ENCODE measurements at regions not wholly inside any gene's neighbourhood (a gene's known extent, or its start where the extent isn't known, plus 50 kb on each side); places are given as distances from the start of the nearest gene placed in this dataset.

- DNase-seq (ENCODE audit: low spot score), result no peak
- TF ChIP-seq, protein P1, sequence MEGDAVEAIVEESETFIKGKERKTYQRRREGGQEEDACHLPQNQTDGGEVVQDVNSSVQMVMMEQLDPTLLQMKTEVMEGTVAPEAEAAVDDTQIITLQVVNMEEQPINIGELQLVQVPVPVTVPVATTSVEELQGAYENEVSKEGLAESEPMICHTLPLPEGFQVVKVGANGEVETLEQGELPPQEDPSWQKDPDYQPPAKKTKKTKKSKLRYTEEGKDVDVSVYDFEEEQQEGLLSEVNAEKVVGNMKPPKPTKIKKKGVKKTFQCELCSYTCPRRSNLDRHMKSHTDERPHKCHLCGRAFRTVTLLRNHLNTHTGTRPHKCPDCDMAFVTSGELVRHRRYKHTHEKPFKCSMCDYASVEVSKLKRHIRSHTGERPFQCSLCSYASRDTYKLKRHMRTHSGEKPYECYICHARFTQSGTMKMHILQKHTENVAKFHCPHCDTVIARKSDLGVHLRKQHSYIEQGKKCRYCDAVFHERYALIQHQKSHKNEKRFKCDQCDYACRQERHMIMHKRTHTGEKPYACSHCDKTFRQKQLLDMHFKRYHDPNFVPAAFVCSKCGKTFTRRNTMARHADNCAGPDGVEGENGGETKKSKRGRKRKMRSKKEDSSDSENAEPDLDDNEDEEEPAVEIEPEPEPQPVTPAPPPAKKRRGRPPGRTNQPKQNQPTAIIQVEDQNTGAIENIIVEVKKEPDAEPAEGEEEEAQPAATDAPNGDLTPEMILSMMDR (IDR thresholded peaks at IDR 0.05), result no peak
- H3K36me3 Mint-ChIP-seq (ENCODE audit: low read depth), result peaks cover 7% of the 10 kb centered on the region
- H3K4me3 Mint-ChIP-seq (ENCODE audit: unreplicated experiment), result no peak overlapping the region
- H3K4me1 Mint-ChIP-seq (ENCODE audit: low read depth), result peaks cover 21% of the 10 kb centered on the region
- H3K27me3 Mint-ChIP-seq (ENCODE audit: low read depth), result no peaks in the 10 kb centered on the region
- peaks cover 10% of the 10 kb centered on the region for H3K9me3 Mint-ChIP-seq (ENCODE audit: low read depth)
- H3K27ac Mint-ChIP-seq (ENCODE audit: unreplicated experiment), result no peak overlapping the region
Measured at GRCh38 chr12:93308281-93308680, 69.4 kb upstream of the NUDT4 start.

- H3K4me1 Mint-ChIP-seq (ENCODE audit: low read depth), result peaks cover 23% of the 10 kb centered on the region
- no peak for DNase-seq (ENCODE audit: low spot score)
- TF ChIP-seq, protein P1 (IDR thresholded peaks at IDR 0.05), result no peak
- no peaks in the 10 kb centered on the region for H3K9me3 Mint-ChIP-seq (ENCODE audit: low read depth)
- H3K36me3 Mint-ChIP-seq (ENCODE audit: low read depth), result no peaks in the 10 kb centered on the region
- no peaks in the 10 kb centered on the region for H3K27me3 Mint-ChIP-seq (ENCODE audit: low read depth)
- no peak overlapping the region for H3K4me3 Mint-ChIP-seq (ENCODE audit: unreplicated experiment)
- peak overlapping the region; percentile 55 for H3K27ac Mint-ChIP-seq (ENCODE audit: unreplicated experiment)
Measured at GRCh38 chr12:93311827-93312226, 65.9 kb upstream of the NUDT4 start.

DNA sequence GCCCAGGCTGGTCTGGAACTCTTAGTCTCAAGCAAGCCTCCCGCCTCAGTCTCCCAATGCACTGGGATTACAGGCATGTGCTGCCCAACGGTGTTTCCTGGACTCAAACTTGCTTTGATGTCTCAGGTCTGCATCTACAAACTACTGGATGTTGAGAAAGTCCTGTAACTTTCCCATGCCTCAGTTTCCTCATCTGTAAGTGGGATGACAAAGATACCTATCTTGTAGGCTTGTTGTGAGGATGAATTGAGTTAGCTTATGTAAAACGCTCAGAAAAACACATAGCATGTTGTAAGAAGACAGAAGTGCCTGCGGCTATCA is 63.6 kb upstream of the NUDT4 start:
- Mint-ChIP-seq H3K27ac (ENCODE audit: unreplicated experiment) (no peak overlapping the region), H3K4me1 (ENCODE audit: low read depth) (peaks cover 28% of the 10 kb centered on the region)

GRCh38 chr12:93315385-93315906 is 62.3 kb upstream of the NUDT4 start:
- DNase-seq (ENCODE audit: low spot score), result no peak
- H3K27ac Mint-ChIP-seq (ENCODE audit: unreplicated experiment), result no peak overlapping the region
- no peaks in the 10 kb centered on the region for H3K9me3 Mint-ChIP-seq (ENCODE audit: low read depth)
- H3K4me3 Mint-ChIP-seq (ENCODE audit: unreplicated experiment), result no peak overlapping the region
- no peaks in the 10 kb centered on the region for H3K36me3 Mint-ChIP-seq (ENCODE audit: low read depth)
- TF ChIP-seq, protein P1 (IDR thresholded peaks at IDR 0.05), result no peak
- peaks cover 33% of the 10 kb centered on the region for H3K4me1 Mint-ChIP-seq (ENCODE audit: low read depth)
- H3K27me3 Mint-ChIP-seq (ENCODE audit: low read depth), result no peaks in the 10 kb centered on the region

More for the DNA sequence above, 63.6 kb upstream of the NUDT4 start:
- no peaks in the 10 kb centered on the region for H3K36me3 Mint-ChIP-seq (ENCODE audit: low read depth)
- no peak overlapping the region for H3K4me3 Mint-ChIP-seq (ENCODE audit: unreplicated experiment)
- H3K27me3 Mint-ChIP-seq (ENCODE audit: low read depth), result no peaks in the 10 kb centered on the region
- H3K9me3 Mint-ChIP-seq (ENCODE audit: low read depth), result no peaks in the 10 kb centered on the region
- DNase-seq (ENCODE audit: low spot score), result no peak
- TF ChIP-seq, protein P1 (IDR thresholded peaks at IDR 0.05), result no peak

DNA sequence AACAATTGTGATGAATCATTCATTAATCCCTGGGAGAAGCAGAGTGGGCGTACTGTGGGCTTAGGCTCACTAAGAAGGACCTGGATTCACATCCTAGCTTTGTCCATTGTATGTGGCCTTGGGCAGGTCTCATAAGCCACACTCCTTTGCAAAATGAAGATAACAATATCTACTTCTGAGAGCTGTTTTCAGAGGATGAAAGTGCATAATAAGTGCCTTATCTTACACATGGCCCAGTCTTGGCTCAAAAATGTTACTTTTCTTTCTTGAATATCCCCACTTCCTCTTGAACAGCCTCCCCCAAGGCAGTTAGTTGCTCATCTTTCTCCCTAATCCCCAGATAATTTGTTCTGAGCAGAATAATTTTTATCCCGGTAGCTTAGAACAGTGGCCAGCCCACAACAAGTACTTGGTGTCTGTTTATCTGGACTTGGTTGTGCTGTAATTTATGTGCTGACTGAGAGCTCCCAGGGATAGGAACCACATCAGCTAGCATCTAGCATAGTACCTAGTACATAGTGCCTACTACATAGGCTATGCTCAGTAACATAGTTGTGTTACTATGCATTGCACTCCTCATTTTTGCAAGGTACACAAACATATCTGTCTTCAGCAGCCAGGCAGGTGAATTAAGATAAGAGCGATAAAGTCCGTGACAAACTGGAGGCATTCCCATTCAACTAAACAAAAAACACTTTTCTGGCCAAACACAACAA is 61.7 kb upstream of the NUDT4 start:
- peaks cover 27% of the 10 kb centered on the region for H3K4me1 Mint-ChIP-seq (ENCODE audit: low read depth)
- DNase-seq (ENCODE audit: low spot score), result no peak
- no peak overlapping the region for H3K27ac Mint-ChIP-seq (ENCODE audit: unreplicated experiment)

More for the DNA sequence above, 61.7 kb upstream of the NUDT4 start:
- TF ChIP-seq, protein P1 (IDR thresholded peaks at IDR 0.05), result no peak
- Mint-ChIP-seq H3K9me3 (ENCODE audit: low read depth) (no peaks in the 10 kb centered on the region), H3K27me3 (ENCODE audit: low read depth) (no peaks in the 10 kb centered on the region), H3K4me3 (ENCODE audit: unreplicated experiment) (no peak overlapping the region), H3K36me3 (ENCODE audit: low read depth) (no peaks in the 10 kb centered on the region)
